Renal cortical epithelial cell (primary cell): ENCODE measurements at regions not wholly inside any gene's neighbourhood (a gene's known extent, or its start where the extent isn't known, plus 50 kb on each side); places are given as distances from the start of the nearest gene placed in this dataset.

Experiments
- DNase-seq: peaks from one replicate; pipeline ENCODE4 v3.0.0-alpha.2; 2011; ENCODE audit warnings: low read depth

DNA sequence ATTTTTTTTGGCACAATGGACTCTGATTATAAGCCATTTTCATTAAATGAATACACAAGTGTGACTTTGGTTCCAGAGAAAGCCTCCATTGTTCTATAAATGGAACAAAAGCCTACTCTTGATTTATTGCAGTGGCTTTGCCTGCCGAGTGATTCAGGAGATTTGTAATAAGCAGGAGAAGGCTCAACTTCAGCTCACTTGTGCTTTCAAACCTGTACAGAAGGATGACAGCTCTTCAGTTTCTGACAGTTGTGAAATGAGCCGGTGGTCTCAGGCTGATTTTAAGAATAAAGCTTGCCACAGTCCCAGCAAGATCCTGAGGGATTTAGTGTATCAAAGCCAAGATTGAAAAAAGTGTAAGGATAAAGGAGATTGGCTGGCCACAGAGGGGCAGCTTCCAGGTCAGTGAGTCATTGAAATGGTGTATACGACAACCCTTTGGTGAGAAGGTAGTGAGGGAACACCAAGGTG, 438.8 kb upstream of the TGFBR2 start:
- peak; percentile 71 for DNase-seq

- no peak for DNase-seq
Observed at GRCh38 chr3:30169487-30169886, 436.9 kb upstream of the TGFBR2 start.

- peak; percentile 19 for DNase-seq
Observed at GRCh38 chr3:30170681-30171438, 435.5 kb upstream of the TGFBR2 start.

DNA sequence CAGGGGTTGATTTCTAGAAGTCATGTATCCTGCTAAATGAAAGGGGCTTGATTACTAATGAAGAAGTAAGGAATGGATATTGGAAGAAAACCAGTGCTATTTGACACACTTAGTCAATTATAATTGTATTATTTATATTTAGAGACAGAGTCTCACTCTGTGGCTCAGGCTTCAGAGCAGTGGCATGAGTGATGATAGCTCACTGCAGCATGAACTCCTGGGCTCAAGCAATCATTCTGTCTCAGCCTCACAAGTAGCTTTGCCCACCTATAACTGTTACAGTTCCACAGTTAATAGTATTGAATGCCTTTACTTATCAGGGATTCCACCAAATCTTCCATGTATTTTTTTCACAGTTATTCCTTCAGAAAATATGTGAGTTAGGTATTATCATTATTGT, 432.0 kb upstream of the TGFBR2 start:
- DNase-seq: no peak

DNA sequence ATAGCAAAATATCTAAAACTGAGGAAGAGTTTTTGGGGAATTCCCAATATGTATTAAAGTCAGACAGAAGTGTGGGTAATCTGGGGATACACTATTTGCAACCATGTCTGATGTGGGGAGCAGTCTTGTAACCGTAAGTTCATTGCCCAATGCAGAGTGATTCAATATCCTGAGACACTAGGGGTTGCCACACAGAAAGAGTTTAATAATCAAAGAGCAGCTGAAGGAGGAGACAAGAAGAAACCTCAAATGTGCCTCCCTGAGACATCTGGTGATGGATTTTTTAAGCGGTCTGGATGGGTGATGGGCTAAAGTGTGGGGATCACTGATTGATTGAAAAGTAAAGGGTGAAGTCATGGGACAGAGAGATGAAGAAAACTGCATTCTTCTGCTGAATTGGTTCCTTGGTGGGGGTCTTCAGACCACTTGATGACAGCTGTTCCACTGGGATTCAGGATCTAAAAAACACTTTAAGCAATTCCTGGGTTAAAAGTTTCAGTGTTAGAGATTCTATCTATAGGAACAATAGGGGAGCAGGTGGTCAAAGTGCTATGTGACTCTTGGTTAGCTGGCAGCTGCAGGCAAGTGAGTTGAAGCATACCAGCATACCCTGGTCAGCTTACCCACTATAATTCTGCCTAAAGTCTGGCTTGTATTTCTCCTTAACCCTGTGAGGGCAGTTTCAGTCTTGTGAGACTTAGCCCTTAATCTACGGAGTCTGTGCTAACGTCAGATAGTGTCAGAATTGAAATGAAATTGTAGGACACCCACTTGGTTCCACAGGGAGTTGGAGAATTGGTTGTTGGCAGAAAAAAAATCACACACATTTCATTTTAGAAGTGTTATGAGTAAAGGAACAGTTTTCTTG, 425.9 kb upstream of the TGFBR2 start:
- peak; percentile 27 for DNase-seq

DNA sequence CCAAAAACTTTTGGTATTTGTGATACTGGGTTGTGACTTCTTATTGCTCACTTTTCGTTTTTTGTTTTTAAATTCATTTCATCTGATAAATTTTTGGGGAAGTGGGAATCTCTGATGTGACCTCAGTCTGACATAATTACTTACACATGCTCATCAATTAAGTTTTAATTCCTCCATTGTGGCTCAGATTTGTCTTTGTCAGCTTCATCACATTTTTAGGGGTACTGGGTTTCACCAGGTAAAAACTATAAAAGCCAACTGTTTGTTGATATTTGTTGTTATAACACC, 425.3 kb upstream of the TGFBR2 start:
- DNase-seq: no peak

GRCh38 chr3:30181581-30181980, 424.8 kb upstream of the TGFBR2 start:
- DNase-seq: no peak

DNA sequence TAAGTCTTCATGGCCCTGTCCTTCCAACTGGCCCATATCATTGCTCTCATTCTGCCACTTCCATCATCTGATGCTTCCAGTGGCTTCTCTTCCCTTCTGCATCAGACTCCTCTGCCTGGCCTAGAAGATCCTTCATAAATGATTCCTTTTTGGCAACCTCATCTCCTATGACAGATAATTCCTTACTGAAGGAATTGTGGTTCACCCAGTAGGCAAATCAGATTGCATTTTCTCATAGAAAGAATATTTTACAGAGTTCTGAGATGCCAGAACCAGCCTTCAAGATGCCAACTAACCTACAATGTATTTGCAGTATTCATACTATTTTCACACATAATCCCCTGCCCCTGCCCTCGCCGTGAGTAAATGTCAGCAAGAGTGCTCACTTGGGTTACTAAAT, 423.0 kb upstream of the TGFBR2 start:
- no peak for DNase-seq

GRCh38 chr3:30184091-30184810, 422.1 kb upstream of the TGFBR2 start:
- DNase-seq: no peak

- DNase-seq: no peak
Observed at GRCh38 chr3:30185872-30186271, 420.5 kb upstream of the TGFBR2 start.

DNA sequence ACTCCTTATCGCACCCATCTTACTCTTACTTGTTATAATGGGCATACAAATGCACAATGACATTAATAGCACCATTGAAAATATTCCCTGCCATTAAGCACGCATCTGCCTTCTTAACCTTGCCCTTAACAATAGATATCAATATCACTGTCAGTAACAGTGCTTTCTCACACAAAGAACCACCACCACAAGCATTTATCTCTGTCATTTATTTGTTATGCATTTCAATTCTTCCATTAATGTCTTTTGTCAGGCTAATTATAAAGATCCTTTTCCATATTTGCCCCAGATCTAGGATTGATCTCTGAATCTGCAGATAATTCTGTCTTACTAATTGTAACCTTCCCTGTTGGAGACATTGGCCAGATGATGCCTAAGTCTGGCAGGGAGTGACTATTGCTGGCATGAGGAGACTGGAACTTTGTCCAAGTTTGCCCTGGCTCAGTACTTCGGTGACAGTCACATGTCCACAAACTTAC, 419.6 kb upstream of the TGFBR2 start:
- DNase-seq: no peak

GRCh38 chr3:30187366-30187765, 419.0 kb upstream of the TGFBR2 start:
- DNase-seq: no peak

- DNase-seq: peak; percentile 50
Observed at GRCh38 chr3:30188713-30189112, 417.7 kb upstream of the TGFBR2 start.

DNA sequence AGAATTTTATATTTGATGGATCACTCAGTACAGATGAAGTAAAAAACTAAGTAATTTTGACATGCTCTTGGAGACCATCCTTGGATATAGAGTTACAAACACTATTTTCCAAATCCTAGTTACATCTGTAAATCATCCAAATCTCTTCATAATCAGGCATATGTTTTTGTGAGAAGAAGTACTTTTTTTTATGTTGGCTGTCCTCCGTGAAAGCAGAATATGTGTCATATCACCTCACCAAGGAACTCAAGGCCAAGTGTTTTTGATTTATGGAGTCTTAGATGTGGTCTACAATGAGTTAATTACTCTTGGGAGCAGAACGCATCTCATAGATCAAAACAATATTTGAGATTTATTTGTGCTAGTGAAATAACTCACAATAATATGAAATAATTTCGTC, 416.5 kb upstream of the TGFBR2 start:
- no peak for DNase-seq

DNA sequence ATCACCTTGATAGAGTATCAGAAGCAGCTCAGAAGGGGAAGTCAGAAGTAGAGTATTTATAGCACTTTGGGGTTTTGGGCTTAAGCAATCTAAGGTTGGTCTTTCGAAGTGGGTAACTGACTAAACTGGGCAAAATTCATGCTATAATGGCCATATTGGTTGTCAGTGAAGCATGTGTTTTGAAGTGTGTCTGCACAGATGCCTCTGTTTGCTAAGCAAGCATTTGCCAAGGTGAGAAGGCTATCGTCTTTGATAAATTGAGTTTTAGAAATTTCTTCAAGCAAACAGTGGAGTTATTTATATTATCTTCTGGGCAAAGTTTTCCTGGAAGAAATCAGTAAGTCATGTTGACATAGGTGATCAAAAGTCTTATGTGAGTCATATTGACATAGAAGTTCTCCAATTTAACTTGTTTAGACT, 412.8 kb upstream of the TGFBR2 start:
- DNase-seq: no peak

DNA sequence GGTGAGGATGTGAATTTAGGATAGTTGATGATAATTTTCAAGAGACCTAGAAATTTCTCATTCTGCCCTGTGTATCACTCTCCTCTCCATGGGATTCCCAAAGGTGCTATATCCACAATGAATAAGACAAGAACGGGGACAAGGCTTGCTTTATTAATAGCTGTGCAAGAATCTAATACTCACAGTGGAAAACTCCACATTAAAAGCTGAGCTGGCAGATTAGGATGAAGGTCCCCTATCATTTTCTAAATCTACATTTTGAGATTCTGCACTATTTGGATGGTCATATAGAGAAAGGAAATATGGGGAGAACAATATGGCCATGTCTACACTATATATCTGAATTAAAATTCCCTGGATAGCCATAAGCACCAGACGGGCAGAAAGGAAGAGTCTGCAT, 411.0 kb upstream of the TGFBR2 start:
- no peak for DNase-seq

- DNase-seq: no peak
Observed at GRCh38 chr3:30198162-30198561, 408.2 kb upstream of the TGFBR2 start.

DNA sequence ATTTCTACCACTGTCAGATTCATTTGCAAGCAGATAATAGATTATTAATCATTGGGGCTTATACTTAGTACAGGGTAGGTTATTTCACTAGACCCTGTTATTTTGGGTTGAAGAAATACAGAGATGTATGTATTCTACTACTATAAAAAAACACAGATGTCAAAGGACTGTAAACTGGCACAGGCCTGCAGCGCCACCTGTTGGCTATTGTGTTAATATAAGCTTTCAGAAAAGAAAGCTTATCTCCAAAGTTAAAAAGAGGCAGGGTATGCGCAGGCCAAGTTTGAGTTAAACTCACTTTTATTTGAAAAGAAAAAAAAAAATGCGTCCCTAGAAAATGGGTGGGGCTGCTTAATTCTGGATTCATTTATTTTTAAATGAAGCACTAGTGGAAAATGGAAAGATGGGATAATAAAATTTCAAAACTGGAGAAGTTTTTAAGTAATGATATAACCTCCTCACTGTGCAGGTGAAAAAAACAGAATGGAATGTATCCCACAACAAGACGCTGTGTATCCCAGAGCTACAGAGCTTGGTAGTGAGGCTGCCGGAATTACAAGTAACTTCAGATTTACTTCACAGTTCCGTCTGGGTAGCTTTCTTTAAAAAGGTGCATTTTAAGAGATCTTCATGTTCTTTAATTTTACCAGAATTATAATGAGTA, 407.2 kb upstream of the TGFBR2 start:
- DNase-seq: peak; percentile 43

DNA sequence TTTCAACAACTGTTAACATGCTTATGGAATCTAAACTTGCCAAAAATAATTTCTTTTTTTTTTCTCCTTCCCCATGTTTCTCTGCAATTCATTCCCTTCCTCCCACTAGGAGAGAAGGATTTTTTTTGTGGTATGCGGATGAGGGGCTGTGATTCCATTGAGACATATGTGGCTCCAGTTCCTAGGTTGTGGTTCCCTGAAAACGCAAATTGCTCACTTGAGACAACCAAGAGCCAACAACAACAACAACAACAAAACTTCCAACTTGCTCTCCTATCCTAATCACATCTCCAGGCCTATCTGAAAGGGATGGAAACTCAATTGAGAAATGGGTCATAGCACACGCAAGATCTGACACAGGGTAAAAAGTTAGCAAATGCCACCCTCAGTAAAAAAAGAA, 406.5 kb upstream of the TGFBR2 start:
- no peak for DNase-seq

DNA sequence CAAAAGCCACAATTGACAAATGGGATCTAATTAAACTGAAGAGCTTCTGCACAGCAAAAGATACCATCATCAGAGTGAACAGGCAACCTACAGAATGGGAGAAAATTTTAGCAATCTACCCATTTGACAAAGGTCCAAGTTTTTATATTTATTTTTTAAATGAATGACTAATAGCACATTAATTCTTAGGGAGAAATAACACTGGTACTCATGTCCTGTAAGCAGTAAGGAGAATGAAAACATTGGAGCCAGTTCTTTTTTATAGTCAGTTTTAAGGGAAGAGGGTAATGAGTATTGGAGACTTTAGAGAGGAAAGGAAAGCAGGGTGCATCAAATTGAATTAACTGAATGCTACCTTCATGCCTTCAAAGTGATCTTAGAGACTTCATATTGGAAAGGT, 404.7 kb upstream of the TGFBR2 start:
- no peak for DNase-seq

DNA sequence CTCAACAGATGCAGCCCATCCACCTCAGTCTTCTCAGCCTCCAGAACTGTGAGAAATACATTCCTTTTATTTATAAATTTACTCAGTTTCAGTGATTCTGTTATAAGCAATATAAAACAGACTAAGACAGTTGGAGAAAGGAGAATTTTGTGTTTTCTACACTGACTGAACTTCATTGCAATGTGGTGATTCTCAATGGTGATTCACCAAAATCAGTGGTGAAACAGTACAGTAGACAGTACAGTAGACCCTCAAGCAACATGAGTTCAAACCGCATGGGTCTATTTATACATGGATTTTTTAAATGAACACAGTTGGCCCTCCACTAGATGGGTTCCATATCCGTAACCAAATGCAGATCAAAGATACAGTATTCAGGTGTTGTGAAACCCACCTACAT, 403.1 kb upstream of the TGFBR2 start:
- DNase-seq: no peak

- DNase-seq: no peak
Observed at GRCh38 chr3:30204126-30204525, 402.3 kb upstream of the TGFBR2 start.
